ENCODE measurements at regions not wholly inside any gene's neighbourhood (a gene's known extent, or its start where the extent isn't known, plus 50 kb on each side); places are given as distances from the start of the nearest gene placed in this dataset.

DNA sequence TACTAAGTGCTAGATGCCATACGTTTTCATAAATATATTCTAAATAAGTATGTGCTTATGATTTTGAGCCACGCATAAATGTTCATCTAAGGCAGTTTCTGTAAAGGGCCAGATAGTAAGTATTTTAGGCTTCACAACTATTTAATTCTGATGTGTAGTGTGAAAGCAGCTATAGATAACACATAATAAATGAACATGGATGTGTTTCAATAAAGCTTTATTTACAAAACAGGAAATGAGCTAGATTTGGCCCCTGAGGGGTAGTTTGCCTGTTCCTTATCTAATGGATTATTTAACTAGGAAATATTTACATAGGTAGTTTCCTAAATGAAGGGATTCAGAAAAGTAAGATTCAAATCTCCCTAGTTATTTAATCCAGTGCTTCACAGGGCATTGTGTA lies 557.6 kb upstream of the PKN2 start:
- TF ChIP-seq, protein P1, sequence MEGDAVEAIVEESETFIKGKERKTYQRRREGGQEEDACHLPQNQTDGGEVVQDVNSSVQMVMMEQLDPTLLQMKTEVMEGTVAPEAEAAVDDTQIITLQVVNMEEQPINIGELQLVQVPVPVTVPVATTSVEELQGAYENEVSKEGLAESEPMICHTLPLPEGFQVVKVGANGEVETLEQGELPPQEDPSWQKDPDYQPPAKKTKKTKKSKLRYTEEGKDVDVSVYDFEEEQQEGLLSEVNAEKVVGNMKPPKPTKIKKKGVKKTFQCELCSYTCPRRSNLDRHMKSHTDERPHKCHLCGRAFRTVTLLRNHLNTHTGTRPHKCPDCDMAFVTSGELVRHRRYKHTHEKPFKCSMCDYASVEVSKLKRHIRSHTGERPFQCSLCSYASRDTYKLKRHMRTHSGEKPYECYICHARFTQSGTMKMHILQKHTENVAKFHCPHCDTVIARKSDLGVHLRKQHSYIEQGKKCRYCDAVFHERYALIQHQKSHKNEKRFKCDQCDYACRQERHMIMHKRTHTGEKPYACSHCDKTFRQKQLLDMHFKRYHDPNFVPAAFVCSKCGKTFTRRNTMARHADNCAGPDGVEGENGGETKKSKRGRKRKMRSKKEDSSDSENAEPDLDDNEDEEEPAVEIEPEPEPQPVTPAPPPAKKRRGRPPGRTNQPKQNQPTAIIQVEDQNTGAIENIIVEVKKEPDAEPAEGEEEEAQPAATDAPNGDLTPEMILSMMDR (conservative IDR thresholded peaks at IDR 0.05), result no peak
- TF ChIP-seq ZFX (IDR thresholded peaks at IDR 0.05), result no peak

All from C4-2B (cell line).